Stimulated activated CD8-positive, alpha-beta memory T cell treated with anti-CD3 and anti-CD28 coated beads, Interleukin-12 subunit alpha, Interleukin-12 subunit beta, amount 100 ng/mL, for 4 hours (primary cell): ENCODE measurements at regions not wholly inside any gene's neighbourhood (a gene's known extent, or its start where the extent isn't known, plus 50 kb on each side); places are given as distances from the start of the nearest gene placed in this dataset.
"Not testable (repeated sequence)": the region's sequence is repeated elsewhere in the genome, so short reads cannot be mapped to it uniquely, and the experiment has no call there.

Source experiments
- DNase-seq: peaks from one replicate; pipeline ENCODE4 v3.0.0-alpha.2; 2020; ENCODE audit warnings: low read depth

- no peak for DNase-seq
These were observed 147.8 kb upstream of the BCOR start for GRCh38 chrX:40245488-40246071.

GRCh38 chrX:40244980-40245379 lies 147.2 kb upstream of the BCOR start:
- no peak for DNase-seq

- DNase-seq, result no peak
These were observed 146.2 kb upstream of the BCOR start for GRCh38 chrX:40243755-40244515.

- no peak for DNase-seq
These were observed 143.1 kb upstream of the BCOR start for GRCh38 chrX:40240844-40241243.

GRCh38 chrX:40237731-40238178 lies 140.0 kb upstream of the BCOR start:
- DNase-seq, result no peak

GRCh38 chrX:40230646-40231045 lies 132.9 kb upstream of the BCOR start:
- DNase-seq, result no peak

GRCh38 chrX:40227125-40227524 lies 129.4 kb upstream of the BCOR start:
- no peak for DNase-seq

- no peak for DNase-seq
These were observed 126.9 kb upstream of the BCOR start for GRCh38 chrX:40224658-40225057.

- DNase-seq, result not testable (repeated sequence)
These were observed 124.9 kb upstream of the BCOR start for GRCh38 chrX:40222612-40223011.

- no peak for DNase-seq
These were observed 115.3 kb upstream of the BCOR start for GRCh38 chrX:40213092-40213491.

- no peak for DNase-seq
These were observed 112.3 kb upstream of the BCOR start for GRCh38 chrX:40209951-40210617.

- peak; percentile 3 for DNase-seq
These were observed 109.9 kb upstream of the BCOR start for GRCh38 chrX:40207626-40208025.

GRCh38 chrX:40205471-40205870 lies 107.7 kb upstream of the BCOR start:
- DNase-seq, result no peak

- DNase-seq, result no peak
These were observed 104.7 kb upstream of the BCOR start for GRCh38 chrX:40202456-40202855.

- DNase-seq, result no peak
These were observed 103.6 kb upstream of the BCOR start for GRCh38 chrX:40201329-40201885.

GRCh38 chrX:40199704-40200103 lies 101.9 kb upstream of the BCOR start:
- no peak for DNase-seq

- DNase-seq, result no peak
These were observed 99.3 kb upstream of the BCOR start for GRCh38 chrX:40197071-40197470.

- DNase-seq, result no peak
These were observed 97.6 kb upstream of the BCOR start for GRCh38 chrX:40195368-40195767.

- no peak for DNase-seq
These were observed 94.4 kb upstream of the BCOR start for GRCh38 chrX:40192196-40192595.

GRCh38 chrX:40189637-40190036 lies 91.9 kb upstream of the BCOR start:
- no peak for DNase-seq

GRCh38 chrX:40188573-40189417 lies 91.0 kb upstream of the BCOR start:
- DNase-seq, result no peak

GRCh38 chrX:40184968-40185367 lies 87.2 kb upstream of the BCOR start:
- no peak for DNase-seq
